ENCODE measurements at regions not wholly inside any gene's neighbourhood (a gene's known extent, or its start where the extent isn't known, plus 50 kb on each side); places are given as distances from the start of the nearest gene placed in this dataset.

DNA sequence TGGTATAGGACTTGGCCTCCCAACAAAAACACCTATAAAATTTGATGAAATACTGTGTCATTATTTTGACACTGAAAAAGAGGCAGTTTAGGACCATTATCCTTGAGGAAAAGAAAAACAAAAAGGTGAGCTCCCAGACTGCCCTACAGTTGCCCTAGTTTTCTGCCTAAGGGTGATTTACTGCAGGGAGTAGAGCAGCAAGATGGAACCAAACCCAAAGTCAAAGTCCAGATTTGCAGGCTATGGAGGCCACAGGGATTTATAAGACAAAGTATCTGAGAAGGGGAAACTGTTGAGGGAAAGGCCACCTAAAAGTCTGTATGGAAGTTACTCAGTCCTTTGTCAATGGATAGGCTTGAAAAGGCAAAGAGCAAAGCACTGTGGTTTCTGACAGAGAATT is 112.4 kb upstream of the TRPC4 start:
- DNase-seq (ENCODE audit: low read depth) = no peak

DNA sequence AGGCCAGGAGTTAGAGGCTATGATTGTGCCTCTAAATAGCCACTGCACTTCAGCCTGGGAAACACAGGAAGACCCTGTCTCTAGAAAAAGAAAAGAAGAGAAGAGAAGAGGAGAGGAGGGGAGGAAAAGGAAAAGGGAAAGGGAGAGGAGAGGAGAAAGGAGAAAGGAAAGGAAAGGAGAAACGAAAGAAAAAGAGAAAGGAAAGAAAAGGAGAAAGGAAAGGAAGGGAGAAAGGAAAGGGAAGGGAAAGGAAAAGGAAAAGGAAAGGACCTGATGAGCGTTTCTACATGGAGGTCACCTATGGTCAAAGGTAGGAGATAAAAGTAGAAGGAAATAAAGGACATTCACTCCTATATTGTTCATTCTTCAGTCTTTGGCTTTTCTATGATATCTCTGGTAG is 109.1 kb upstream of the TRPC4 start:
- no peak overlapping the region for H3K4me3 ChIP-seq (ENCODE audit: low read depth, low read length)
- no peak for DNase-seq (ENCODE audit: low read depth)
- TF ChIP-seq MYC (IDR thresholded peaks at IDR 0.05; ENCODE audit: low read depth, low read length) = no peak
- TF ChIP-seq, protein P1, sequence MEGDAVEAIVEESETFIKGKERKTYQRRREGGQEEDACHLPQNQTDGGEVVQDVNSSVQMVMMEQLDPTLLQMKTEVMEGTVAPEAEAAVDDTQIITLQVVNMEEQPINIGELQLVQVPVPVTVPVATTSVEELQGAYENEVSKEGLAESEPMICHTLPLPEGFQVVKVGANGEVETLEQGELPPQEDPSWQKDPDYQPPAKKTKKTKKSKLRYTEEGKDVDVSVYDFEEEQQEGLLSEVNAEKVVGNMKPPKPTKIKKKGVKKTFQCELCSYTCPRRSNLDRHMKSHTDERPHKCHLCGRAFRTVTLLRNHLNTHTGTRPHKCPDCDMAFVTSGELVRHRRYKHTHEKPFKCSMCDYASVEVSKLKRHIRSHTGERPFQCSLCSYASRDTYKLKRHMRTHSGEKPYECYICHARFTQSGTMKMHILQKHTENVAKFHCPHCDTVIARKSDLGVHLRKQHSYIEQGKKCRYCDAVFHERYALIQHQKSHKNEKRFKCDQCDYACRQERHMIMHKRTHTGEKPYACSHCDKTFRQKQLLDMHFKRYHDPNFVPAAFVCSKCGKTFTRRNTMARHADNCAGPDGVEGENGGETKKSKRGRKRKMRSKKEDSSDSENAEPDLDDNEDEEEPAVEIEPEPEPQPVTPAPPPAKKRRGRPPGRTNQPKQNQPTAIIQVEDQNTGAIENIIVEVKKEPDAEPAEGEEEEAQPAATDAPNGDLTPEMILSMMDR (IDR thresholded peaks at IDR 0.05; ENCODE audit: low read depth, low read length) = no peak
- TF ChIP-seq POLR2A (IDR thresholded peaks at IDR 0.05; ENCODE audit: extremely low read depth, insufficient read length) = no peak
- TF ChIP-seq, protein P2, sequence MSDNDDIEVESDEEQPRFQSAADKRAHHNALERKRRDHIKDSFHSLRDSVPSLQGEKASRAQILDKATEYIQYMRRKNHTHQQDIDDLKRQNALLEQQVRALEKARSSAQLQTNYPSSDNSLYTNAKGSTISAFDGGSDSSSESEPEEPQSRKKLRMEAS (IDR thresholded peaks at IDR 0.05; ENCODE audit: low read depth, low read length) = no peak

More for the DNA sequence above, 112.4 kb upstream of the TRPC4 start:
- H3K4me3 ChIP-seq (ENCODE audit: low read depth, low read length) = no peak overlapping the region
- TF ChIP-seq, protein P2 (IDR thresholded peaks at IDR 0.05; ENCODE audit: low read depth, low read length) = no peak
- TF ChIP-seq POLR2A (IDR thresholded peaks at IDR 0.05; ENCODE audit: extremely low read depth, insufficient read length) (no peak), MYC (IDR thresholded peaks at IDR 0.05; ENCODE audit: low read depth, low read length) (no peak)
- TF ChIP-seq, protein P1 (IDR thresholded peaks at IDR 0.05; ENCODE audit: low read depth, low read length) = no peak

DNA sequence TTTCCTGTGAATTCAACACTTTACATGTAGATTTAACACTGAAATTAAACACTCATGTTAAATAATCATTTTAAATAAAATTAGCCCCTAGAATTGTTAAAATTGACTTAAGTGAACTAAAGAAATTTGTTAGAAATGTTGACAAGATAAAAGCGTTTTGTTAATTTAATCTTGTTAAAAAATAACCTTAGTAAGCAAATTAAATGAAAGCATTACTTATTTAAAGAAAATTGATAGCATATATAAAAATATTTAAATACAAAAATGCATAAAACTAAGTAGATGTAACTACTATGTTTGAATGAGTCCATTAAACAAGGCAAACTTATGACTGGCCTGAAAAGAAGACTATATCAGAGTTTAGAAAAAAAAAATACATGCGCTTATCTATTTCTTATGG is 99.0 kb upstream of the TRPC4 start:
- no peak for DNase-seq (ENCODE audit: low read depth)
- TF ChIP-seq, protein P2 (IDR thresholded peaks at IDR 0.05; ENCODE audit: low read depth, low read length) = no peak
- TF ChIP-seq, protein P1 (IDR thresholded peaks at IDR 0.05; ENCODE audit: low read depth, low read length) = no peak
- no peak for TF ChIP-seq POLR2A (IDR thresholded peaks at IDR 0.05; ENCODE audit: extremely low read depth, insufficient read length)
- no peak for TF ChIP-seq MYC (IDR thresholded peaks at IDR 0.05; ENCODE audit: low read depth, low read length)
- no peak overlapping the region for H3K4me3 ChIP-seq (ENCODE audit: low read depth, low read length)

DNA sequence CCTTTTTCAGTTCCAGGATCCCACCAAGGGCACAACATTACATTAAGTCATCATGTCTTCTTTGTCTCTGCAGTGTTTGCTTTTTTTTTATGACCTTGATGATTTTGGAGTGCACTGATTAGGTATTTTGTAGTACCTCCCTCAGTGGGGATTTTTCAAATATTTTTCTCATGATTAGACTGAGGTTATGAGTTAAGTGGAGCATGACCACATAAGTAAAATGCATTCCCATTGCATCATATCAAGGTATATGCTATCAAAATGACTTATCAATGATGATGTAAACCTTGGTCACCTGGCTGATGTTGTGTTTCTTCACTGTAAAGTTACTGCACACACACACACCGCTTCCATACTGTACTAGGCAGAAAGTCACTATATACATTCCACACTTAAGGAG is 96.7 kb upstream of the TRPC4 start:
- H3K4me3 ChIP-seq (ENCODE audit: low read depth, low read length) = no peak overlapping the region
- TF ChIP-seq POLR2A (IDR thresholded peaks at IDR 0.05; ENCODE audit: extremely low read depth, insufficient read length) = no peak
- no peak for DNase-seq (ENCODE audit: low read depth)

DNA sequence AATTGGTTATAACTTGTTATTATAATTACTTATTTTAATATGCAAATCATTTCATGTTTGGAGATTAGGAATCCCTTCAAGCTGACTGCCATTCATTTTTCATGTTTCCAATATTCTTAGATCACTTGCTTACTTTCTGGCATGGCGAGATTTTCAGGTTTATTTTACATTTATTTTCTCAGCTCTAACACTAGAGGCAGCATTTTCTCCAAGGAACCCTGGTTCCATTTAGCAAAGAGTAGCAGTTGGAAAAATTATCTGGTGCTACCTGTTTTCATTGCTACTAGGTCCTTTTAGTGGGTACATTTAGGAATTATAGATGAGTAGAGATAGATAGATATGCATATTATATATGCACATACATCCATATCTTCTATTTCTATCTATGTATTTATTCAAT is 90.9 kb upstream of the TRPC4 start:
- TF ChIP-seq, protein P2 (IDR thresholded peaks at IDR 0.05; ENCODE audit: low read depth, low read length) = no peak
- TF ChIP-seq, protein P1 (IDR thresholded peaks at IDR 0.05; ENCODE audit: low read depth, low read length) = peak; percentile 20
- H3K4me3 ChIP-seq (ENCODE audit: low read depth, low read length) = no peak overlapping the region
- no peak for DNase-seq (ENCODE audit: low read depth)

DNA sequence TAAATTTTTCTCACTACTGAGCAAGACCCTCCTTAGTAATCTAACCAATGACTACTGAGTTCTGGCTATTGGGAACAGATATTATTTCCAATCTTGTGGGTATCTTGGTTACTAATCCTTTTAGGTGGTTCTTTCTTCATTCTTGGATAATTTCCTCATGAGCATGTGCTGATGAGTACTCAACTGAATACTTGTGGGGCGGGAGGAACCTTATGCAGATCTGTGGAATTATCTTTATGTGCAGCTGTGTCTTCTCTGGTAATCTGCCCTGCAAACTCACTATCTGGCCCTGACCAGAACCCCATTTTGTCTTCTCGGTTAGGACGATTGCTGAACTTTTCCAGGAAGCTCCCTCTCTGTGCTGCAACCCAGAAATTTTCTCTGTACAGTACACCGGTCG is 89.7 kb upstream of the TRPC4 start:
- TF ChIP-seq, protein P2 (IDR thresholded peaks at IDR 0.05; ENCODE audit: low read depth, low read length) = no peak
- TF ChIP-seq POLR2A (IDR thresholded peaks at IDR 0.05; ENCODE audit: extremely low read depth, insufficient read length) (no peak), MYC (IDR thresholded peaks at IDR 0.05; ENCODE audit: low read depth, low read length) (no peak)
- TF ChIP-seq, protein P1 (IDR thresholded peaks at IDR 0.05; ENCODE audit: low read depth, low read length) = no peak
- no peak overlapping the region for H3K4me3 ChIP-seq (ENCODE audit: low read depth, low read length)
- DNase-seq (ENCODE audit: low read depth) = no peak
